MM.1S (cell line): ENCODE measurements at regions not wholly inside any gene's neighbourhood (a gene's known extent, or its start where the extent isn't known, plus 50 kb on each side); places are given as distances from the start of the nearest gene placed in this dataset.

Source experiments
- EZH2 ChIP-seq: fragments of 300-600 bp; sonication (generic); optimal IDR thresholded peaks from 2 replicates; pipeline ENCODE3; 2017; ENCODE audit warnings: low read depth, mild to moderate bottlenecking, antibody characterized with exemption, low read length, mixed read lengths
- EZH2phosphoT487 ChIP-seq: fragments of 300-600 bp; sonication (generic); IDR thresholded peaks from 2 replicates; pipeline ENCODE4 v1.6.1; 2018; ENCODE audit warnings: antibody characterized with exemption, low read length
- TF ChIP-seq, protein P1 (sequence below): fragments of 300-600 bp; sonication (generic); IDR thresholded peaks from 2 replicates; pipeline ENCODE4 v1.5.1; 2016; ENCODE audit warnings: antibody characterized with exemption, low read length, mixed read lengths

DNA sequence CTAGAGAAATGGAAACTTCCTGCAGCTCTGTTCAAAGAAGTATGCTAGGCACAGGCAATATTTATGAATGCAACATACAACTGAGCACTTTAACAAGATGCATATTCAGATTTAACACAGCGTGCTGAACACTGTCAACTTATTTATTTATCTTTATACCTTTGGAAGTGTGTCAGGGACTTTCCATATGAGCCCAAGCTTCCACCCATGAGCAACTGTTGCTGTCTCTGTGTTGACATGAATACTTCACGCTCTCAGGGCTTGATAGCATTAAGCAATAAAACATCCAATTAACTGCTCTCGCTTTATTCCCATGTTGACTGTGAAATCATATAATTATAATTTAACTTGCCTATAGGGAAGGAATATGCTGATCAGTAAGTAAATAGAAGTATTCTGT is 116.6 kb upstream of the ROBO1 start:
- TF ChIP-seq, protein P1, sequence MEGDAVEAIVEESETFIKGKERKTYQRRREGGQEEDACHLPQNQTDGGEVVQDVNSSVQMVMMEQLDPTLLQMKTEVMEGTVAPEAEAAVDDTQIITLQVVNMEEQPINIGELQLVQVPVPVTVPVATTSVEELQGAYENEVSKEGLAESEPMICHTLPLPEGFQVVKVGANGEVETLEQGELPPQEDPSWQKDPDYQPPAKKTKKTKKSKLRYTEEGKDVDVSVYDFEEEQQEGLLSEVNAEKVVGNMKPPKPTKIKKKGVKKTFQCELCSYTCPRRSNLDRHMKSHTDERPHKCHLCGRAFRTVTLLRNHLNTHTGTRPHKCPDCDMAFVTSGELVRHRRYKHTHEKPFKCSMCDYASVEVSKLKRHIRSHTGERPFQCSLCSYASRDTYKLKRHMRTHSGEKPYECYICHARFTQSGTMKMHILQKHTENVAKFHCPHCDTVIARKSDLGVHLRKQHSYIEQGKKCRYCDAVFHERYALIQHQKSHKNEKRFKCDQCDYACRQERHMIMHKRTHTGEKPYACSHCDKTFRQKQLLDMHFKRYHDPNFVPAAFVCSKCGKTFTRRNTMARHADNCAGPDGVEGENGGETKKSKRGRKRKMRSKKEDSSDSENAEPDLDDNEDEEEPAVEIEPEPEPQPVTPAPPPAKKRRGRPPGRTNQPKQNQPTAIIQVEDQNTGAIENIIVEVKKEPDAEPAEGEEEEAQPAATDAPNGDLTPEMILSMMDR: no peak
- TF ChIP-seq EZH2phosphoT487: no peak
- no peak for TF ChIP-seq EZH2
